HAP-1 (cell line): ENCODE measurements at regions not wholly inside any gene's neighbourhood (a gene's known extent, or its start where the extent isn't known, plus 50 kb on each side); places are given as distances from the start of the nearest gene placed in this dataset.

ENCODE experiments used
- DNase-seq, 2 experiments: peaks; one replicate each; pipeline ENCODE4 v3.0.0-alpha.2; 2016 to 2020; ENCODE audit warnings: low spot score in 2 of 2
- H3K27me3 ChIP-seq: fragments of 250-450 bp; sonication (Bioruptor Pico); 2 replicates; pipeline ENCODE4 v1.5.1; 2020; ENCODE audit warnings: low read depth, mild to moderate bottlenecking, moderate library complexity
- H3K36me3 ChIP-seq: fragments of 250-450 bp; sonication (Bioruptor Pico); replicated peaks from 2 replicates; pipeline ENCODE4 v1.5.1; 2020; ENCODE audit warnings: mild to moderate bottlenecking
- H3K4me1 ChIP-seq: fragments of 250-450 bp; sonication (Bioruptor Pico); 2 replicates; pipeline ENCODE4 v1.5.1; 2020; ENCODE audit warnings: mild to moderate bottlenecking
- H3K4me3 ChIP-seq: fragments of 250-450 bp; sonication (Bioruptor Pico); 2 replicates; pipeline ENCODE4 v1.5.1; 2020; ENCODE audit warnings: mild to moderate bottlenecking, moderate library complexity
- H3K9me3 ChIP-seq: fragments of 250-450 bp; sonication (Bioruptor Pico); 2 replicates; pipeline ENCODE4 v1.5.1; 2020; ENCODE audit warnings: mild to moderate bottlenecking, moderate library complexity
- in situ Hi-C: fragments of 300-500 bp; cut with MboI; formaldehyde crosslinking; loops from 3 replicates; pipeline ENCODE4 v1.14.3; 2020; ENCODE audit warnings: low sequenced_read_pairs, inconsistent platforms, mixed read lengths

GRCh38 chr17:34845296-34845695 is 116.0 kb downstream of the CCT6B start:
- DNase-seq: no peak
- no peak overlapping the region for H3K4me3 ChIP-seq
- H3K36me3 ChIP-seq: no peaks in the 10 kb centered on the region
- H3K9me3 ChIP-seq: no peaks in the 10 kb centered on the region
- H3K27me3 ChIP-seq: no peaks in the 10 kb centered on the region; the same call in 1 of the 2 replicates
- in situ Hi-C loops: no loop called here
- no peaks in the 10 kb centered on the region for H3K4me1 ChIP-seq

DNA sequence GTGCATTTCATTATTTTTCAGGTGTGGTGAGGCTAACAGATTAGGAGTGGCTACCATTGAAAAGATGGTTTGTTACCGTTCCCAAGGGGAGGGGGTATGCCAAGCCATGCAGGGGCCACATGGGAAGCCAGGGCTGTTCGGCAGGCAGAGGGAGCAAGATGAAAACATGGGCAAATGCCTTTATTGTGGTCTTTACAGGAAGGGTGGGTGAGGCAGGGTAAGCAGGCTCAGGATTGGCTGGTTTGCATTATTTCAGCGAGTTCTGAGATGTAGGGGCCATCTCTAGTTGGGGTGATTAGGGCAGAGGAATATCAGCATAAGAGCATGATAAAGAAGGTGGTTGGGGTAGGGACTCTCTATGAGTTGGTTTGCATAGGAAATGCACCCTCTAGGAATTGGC is 117.6 kb downstream of the CCT6B start:
- no peaks in the 10 kb centered on the region for H3K4me1 ChIP-seq
- no peak for DNase-seq
- in situ Hi-C loops: no loop called here

DNA sequence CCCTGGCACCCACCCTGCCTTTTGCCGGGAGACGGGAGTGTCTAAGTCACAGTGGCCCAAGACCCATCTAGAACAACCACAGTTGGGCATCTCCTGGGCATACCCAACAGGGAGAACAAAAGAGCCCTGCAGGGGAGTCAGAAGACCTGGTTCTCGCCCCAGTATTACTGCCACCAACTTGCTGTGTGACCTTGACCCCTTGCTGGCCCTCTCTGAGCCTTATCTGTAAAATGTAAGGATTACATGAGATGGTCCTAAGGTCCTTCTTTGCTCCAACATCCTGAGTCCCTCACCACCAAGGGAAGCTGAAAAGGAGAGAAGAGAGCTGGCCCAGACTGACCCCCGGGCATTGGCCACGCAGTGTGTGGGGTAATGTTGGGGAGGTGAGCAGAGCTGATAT is 119.0 kb downstream of the CCT6B start:
- DNase-seq: no peak
- Histone ChIP-seq H3K36me3 (no peaks in the 10 kb centered on the region), H3K9me3 (no peaks in the 10 kb centered on the region), H3K4me3 (no peak overlapping the region), H3K27me3 (no peaks in the 10 kb centered on the region), H3K4me1 (no peaks in the 10 kb centered on the region)
- in situ Hi-C loops: no loop called here

More for the DNA sequence above, 117.6 kb downstream of the CCT6B start:
- Histone ChIP-seq H3K27me3 (no peaks in the 10 kb centered on the region; the same call in 1 of the 2 replicates), H3K36me3 (no peaks in the 10 kb centered on the region), H3K4me3 (no peak overlapping the region), H3K9me3 (no peaks in the 10 kb centered on the region)

DNA sequence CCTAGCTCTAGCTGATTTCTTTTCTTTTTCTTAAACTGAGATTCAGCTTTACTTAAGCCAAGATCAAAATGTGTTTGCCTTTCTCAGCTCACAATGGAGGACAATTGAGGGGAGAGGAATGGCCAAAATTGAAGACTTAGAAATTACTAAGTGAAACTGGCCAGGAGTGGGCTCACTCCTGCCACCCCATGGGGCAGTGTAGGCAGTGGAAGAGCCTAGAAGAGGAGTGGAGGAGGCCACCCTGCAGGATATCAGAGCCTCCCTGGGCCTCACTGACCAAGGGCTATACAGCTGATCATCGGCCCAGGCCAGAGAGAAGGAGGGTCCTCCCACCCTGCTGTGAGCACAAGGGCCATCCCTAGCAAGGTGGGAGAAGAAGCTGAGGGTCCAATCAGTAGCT is 119.8 kb downstream of the CCT6B start:
- Histone ChIP-seq H3K4me1 (no peaks in the 10 kb centered on the region), H3K36me3 (no peaks in the 10 kb centered on the region), H3K27me3 (no peaks in the 10 kb centered on the region), H3K9me3 (no peaks in the 10 kb centered on the region), H3K4me3 (no peak overlapping the region)
- DNase-seq: no peak
- in situ Hi-C loops: no loop called here

- in situ Hi-C loops: no loop called here
- no peak overlapping the region for H3K4me3 ChIP-seq
Observed at GRCh38 chr17:34840750-34841149, 120.5 kb downstream of the CCT6B start.

DNA sequence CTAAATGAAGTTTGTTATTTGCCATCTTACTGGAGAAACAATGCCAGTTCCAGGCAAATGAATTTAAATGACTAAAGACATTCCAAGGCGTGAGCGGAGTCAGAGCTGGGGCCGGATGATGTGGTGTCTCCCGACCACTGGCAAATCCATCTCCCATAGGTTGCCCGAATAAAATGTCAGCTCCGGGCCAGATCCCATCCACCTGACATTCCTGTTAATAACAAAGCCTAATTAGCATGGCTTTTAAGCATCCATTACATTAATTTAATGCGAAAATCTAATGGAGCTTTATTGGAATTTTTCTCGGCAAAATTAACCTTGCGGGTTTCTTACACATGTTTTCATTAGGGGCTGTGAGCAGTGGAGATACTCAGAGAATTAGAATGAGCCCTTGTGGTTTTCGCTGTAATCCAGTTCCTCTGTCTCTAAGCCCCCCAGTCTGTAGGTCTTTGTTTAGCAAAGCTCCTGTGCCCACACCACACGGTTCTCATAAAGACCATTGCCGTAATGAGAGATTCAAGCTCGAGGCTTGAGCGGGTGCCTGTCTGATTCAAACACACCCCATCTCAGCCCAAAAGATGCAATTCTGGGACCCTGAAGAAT is 123.3 kb downstream of the CCT6B start:
- 0 out of 2 replicates have a peak, but pooled peaks cover 3% of the 10 kb centered on the region for H3K27me3 ChIP-seq
- H3K36me3 ChIP-seq: no peaks in the 10 kb centered on the region
- no peaks in the 10 kb centered on the region for H3K4me1 ChIP-seq
- no peaks in the 10 kb centered on the region for H3K9me3 ChIP-seq
- DNase-seq: no peak
- in situ Hi-C loops: no loop called here
- no peak overlapping the region for H3K4me3 ChIP-seq

More at GRCh38 chr17:34840750-34841149, 120.5 kb downstream of the CCT6B start:
- no peak for DNase-seq
- no peaks in the 10 kb centered on the region for H3K4me1 ChIP-seq
- no peaks in the 10 kb centered on the region for H3K36me3 ChIP-seq
- H3K9me3 ChIP-seq: no peaks in the 10 kb centered on the region
- H3K27me3 ChIP-seq: no peaks in the 10 kb centered on the region

DNA sequence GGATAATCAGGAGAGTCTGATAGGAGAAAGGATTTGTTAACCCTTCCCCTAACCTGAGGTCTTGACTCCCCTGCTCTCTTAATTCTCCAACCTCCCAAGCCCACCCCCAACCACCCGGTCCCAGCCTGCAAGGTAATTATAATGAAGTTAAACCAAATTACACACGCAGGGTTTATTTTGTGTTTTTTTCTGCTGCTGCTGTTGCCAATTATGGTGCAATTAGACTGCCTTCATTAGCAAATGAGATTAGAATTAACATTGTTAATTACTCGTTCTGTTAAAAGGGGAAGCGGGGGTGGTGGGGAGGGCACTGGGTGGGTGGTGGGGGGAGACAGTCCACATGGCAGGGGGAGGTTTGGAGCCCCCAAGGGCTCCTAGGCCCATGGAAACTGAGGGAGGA is 128.9 kb downstream of the CCT6B start:
- no peaks in the 10 kb centered on the region for H3K36me3 ChIP-seq
- H3K27me3 ChIP-seq: peaks cover 3% of the 10 kb centered on the region; the same call in 1 of the 2 replicates
- DNase-seq: no peak
- H3K9me3 ChIP-seq: no peaks in the 10 kb centered on the region
- H3K4me3 ChIP-seq: no peak overlapping the region
- no peaks in the 10 kb centered on the region for H3K4me1 ChIP-seq
- in situ Hi-C loops: no loop called here

- DNase-seq: no peak
- no peak overlapping the region for H3K4me3 ChIP-seq
- in situ Hi-C loops: no loop called here
- H3K4me1 ChIP-seq: no peaks in the 10 kb centered on the region
- no peaks in the 10 kb centered on the region for H3K9me3 ChIP-seq
- no peaks in the 10 kb centered on the region; the same call in 1 of the 2 replicates for H3K27me3 ChIP-seq
- H3K36me3 ChIP-seq: no peaks in the 10 kb centered on the region
Observed at GRCh38 chr17:34827008-34827407, 134.3 kb downstream of the CCT6B start.

DNA sequence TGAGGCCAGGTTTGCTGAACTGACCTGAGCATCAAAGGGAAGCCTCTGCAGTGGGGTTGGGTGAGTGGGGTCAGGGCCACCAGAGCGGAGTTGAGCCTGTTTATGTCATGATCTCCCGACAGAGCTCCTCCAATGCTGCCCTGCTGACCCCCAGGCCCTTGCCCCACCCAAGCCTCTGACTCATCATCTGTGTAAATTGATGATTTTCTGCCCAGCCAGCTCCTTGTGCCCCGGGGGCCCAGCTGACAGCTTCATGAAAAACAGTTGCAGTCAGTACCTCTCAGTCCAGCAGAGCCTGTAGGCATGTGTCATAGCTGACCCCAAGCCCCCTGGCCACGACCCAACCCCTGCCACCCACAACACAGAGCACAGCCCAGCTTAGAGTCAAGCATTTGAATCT is 134.9 kb downstream of the CCT6B start:
- no peaks in the 10 kb centered on the region for H3K27me3 ChIP-seq
- DNase-seq: no peak
- in situ Hi-C loops: no loop called here

GRCh38 chr17:34825884-34826283 is 135.4 kb downstream of the CCT6B start:
- Histone ChIP-seq H3K27me3 (no peaks in the 10 kb centered on the region), H3K9me3 (no peaks in the 10 kb centered on the region), H3K4me3 (no peak overlapping the region), H3K4me1 (no peaks in the 10 kb centered on the region), H3K36me3 (no peaks in the 10 kb centered on the region)
- in situ Hi-C loops: no loop called here
- DNase-seq: no peak

More for the DNA sequence above, 134.9 kb downstream of the CCT6B start:
- no peaks in the 10 kb centered on the region for H3K36me3 ChIP-seq
- no peaks in the 10 kb centered on the region for H3K4me1 ChIP-seq
- no peak overlapping the region for H3K4me3 ChIP-seq
- H3K9me3 ChIP-seq: no peaks in the 10 kb centered on the region

DNA sequence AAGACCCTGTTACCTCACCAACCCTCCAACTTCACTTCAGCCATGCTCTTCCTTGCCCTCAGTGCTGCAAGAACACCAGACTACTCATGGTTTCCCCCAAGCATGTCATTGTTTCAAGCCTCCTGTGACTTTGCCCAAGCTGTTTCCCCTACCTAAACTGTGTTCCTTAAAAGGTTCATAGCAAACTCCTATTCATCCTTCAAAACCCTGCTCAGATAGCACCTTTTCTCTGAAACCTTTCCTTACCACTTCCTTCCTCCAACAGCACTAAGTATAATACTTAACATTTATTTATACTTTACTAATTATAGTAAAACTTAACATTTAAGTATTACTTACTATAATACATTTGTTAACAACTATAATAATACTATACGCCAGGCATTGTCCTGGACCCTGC is 136.2 kb downstream of the CCT6B start:
- no peaks in the 10 kb centered on the region for H3K36me3 ChIP-seq
- no peak for DNase-seq
- in situ Hi-C loops: no loop called here
- H3K9me3 ChIP-seq: no peaks in the 10 kb centered on the region
- H3K4me3 ChIP-seq: no peak overlapping the region
- H3K27me3 ChIP-seq: 0 out of 2 replicates have a peak, but pooled peaks cover under 1% of the 10 kb centered on the region
- no peaks in the 10 kb centered on the region for H3K4me1 ChIP-seq

DNA sequence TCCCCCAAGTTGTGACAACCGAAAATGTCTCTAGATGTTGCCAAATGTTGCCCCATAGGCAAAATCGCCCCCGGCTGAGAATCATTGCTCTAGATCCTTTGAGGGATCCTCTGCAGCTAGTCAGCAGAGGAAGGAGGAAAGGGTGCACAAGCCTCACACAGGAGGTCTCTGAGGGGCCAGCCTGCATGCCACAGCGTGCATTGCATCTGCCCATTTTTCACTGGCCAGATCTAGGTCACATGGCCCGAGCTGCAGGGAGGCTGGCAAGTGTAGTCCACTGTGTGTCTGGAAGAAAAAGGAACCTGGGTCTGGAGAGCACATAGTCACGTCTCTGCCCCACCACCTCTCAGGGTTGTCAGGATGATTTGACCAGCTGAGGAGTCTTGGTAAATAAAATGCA is 138.2 kb downstream of the CCT6B start:
- Histone ChIP-seq H3K27me3 (0 out of 2 replicates have a peak, but pooled peaks cover 3% of the 10 kb centered on the region), H3K9me3 (no peaks in the 10 kb centered on the region), H3K36me3 (no peaks in the 10 kb centered on the region), H3K4me1 (no peaks in the 10 kb centered on the region), H3K4me3 (no peak overlapping the region)
- in situ Hi-C loops: no loop called here
- no peak for DNase-seq

DNA sequence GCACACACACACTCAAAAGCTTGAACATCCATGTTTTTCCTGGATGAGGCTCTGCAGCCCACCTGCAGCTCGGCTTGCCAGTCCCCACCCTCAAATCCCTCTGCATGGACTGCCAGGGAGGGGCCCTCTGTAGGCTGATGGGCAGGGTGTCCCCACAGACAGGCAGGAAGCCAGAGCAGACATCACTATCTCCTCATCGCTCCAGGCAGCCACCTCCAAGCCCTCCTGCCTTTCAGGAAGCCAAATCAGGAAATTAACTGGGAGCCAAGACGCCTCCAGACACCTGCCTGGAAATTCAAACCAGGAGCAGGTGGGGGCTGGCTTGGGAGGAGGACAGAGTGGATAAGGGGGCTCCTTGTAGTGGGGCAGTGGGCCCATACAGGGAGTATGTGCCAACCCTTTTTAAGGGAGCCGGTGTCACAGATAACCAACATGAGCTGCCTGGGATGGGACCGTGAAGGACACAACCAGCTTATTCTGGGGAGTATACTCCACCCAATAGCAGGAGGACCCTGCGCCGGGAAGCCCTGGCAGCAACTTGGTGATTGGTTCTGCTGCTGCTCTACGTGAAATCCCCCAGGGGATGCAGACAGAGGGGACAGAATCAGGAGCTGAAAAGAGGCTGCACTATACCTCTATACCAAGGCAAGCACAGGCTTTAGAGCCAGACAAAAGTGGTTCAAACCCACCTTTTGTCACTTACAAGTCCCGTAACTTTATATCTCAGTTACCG is 139.1 kb downstream of the CCT6B start:
- in situ Hi-C loops: no loop called here

DNA sequence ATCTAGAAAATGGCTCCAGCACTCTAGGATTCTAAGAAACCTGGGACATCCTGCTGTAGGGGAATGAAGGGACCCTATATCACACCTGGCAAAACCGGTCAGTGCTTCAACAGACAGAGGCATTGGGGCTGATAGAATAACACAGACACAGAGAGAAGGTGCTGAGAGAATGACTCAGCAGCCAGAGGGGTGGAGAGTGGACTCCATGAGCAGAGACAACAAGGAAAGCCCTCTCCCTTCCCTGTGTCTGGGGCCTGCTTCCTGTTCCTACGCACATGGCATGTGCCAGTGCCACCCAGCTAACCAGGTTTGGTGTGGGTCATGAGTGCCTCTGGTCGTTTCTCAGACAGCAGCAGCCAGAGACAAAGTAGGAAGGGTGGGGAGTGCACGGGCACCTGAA is 140.3 kb downstream of the CCT6B start:
- 0 out of 2 replicates have a peak, but pooled peaks cover 3% of the 10 kb centered on the region for H3K27me3 ChIP-seq
- no peak for DNase-seq
- no peaks in the 10 kb centered on the region for H3K36me3 ChIP-seq
- H3K9me3 ChIP-seq: no peaks in the 10 kb centered on the region
- no peaks in the 10 kb centered on the region for H3K4me1 ChIP-seq
- in situ Hi-C loops: no loop called here
- H3K4me3 ChIP-seq: no peak overlapping the region

More for the DNA sequence above, 139.1 kb downstream of the CCT6B start:
- Histone ChIP-seq H3K9me3 (no peaks in the 10 kb centered on the region), H3K27me3 (0 out of 2 replicates have a peak, but pooled peaks cover 3% of the 10 kb centered on the region), H3K36me3 (no peaks in the 10 kb centered on the region), H3K4me1 (no peaks in the 10 kb centered on the region), H3K4me3 (no peak overlapping the region)
- DNase-seq: no peak
